ENCODE measurements at regions not wholly inside any gene's neighbourhood (a gene's known extent, or its start where the extent isn't known, plus 50 kb on each side); places are given as distances from the start of the nearest gene placed in this dataset.
"Not testable (repeated sequence)": the region's sequence is repeated elsewhere in the genome, so short reads cannot be mapped to it uniquely, and the experiment has no call there.

GRCh38 chr14:56992332-56992820, 182.1 kb upstream of the OTX2 start:
- no peaks in the 10 kb centered on the region for H3K27me3 ChIP-seq (ENCODE audit: control insufficient read depth, insufficient read depth, low read length)
- H3K4me3 ChIP-seq (ENCODE audit: low read depth, low read length): no peak overlapping the region
- no peak for TF ChIP-seq CTCF (IDR thresholded peaks at IDR 0.05; ENCODE audit: insufficient read depth, low read depth, low read length)
- POLR2A ChIA-PET: no interaction called here
- no peaks in the 10 kb centered on the region for H3K36me3 ChIP-seq (ENCODE audit: control insufficient read depth, insufficient read depth, low read length)
- CTCF ChIA-PET: no interaction called here
- DNase-seq (ENCODE audit: low read depth): no peak

DNA sequence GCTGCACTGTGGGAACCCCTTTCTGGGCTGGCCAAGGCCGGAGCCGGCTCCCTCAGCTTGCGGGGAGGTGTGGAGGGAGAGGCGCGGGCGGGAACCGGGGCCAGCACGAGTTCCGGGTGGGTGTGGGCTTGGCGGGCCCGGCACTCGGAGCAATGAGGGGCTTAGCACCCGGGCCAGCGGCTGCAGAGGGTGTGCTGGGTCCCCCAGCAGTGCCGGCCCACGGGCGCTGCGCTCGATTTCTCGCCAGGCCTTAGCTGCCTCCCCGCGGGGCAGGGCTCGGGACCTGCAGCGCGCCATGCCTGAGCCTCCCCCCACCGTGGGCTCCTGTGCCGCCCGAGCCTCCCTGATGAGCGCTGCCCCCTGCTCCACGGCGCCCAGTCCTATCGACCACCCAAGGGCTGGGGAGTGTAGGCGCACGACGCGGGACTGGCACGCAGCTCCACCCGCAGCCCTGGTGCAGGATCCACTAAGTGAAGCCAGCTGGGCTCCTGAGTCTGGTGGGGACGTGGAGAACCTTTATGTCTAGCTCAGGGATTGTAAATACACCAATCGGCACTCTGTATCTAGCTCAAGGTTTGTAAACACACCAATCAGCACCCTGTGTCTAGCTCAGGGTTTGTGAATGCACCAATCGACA, 180.8 kb upstream of the OTX2 start:
- H3K4me3 ChIP-seq (ENCODE audit: low read depth, low read length); H3K36me3 ChIP-seq (ENCODE audit: control insufficient read depth, insufficient read depth, low read length); DNase-seq (ENCODE audit: low read depth); POLR2A ChIA-PET; CTCF ChIA-PET; H3K27me3 ChIP-seq (ENCODE audit: control insufficient read depth, insufficient read depth, low read length): not testable (repeated sequence)

DNA sequence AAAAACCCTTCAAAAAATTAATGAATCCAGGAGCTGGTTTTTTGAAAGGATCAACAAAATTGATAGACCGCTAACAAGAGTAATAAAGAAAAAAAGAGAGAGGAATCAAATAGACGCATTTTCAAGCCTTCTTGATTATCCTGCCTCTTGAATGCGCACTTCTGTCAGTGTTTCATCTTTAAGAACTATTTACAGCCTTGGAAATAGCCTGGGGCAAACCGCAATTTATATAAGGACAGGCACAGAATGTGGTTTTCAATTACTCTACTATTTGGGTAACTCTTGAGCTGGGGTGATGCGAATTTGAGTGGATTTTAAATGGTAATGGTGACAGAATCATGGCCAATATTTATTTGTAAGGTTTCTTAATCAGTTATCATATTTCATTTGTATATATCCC, 179.1 kb upstream of the OTX2 start:
- DNase-seq (ENCODE audit: low read depth): no peak
- ChIA-PET POLR2A (no interaction called here), CTCF (no interaction called here)
- Histone ChIP-seq H3K27me3 (ENCODE audit: control insufficient read depth, insufficient read depth, low read length) (no peaks in the 10 kb centered on the region), H3K36me3 (ENCODE audit: control insufficient read depth, insufficient read depth, low read length) (no peaks in the 10 kb centered on the region), H3K4me3 (ENCODE audit: low read depth, low read length) (no peak overlapping the region)
- no peak for TF ChIP-seq CTCF (IDR thresholded peaks at IDR 0.05; ENCODE audit: insufficient read depth, low read depth, low read length)

DNA sequence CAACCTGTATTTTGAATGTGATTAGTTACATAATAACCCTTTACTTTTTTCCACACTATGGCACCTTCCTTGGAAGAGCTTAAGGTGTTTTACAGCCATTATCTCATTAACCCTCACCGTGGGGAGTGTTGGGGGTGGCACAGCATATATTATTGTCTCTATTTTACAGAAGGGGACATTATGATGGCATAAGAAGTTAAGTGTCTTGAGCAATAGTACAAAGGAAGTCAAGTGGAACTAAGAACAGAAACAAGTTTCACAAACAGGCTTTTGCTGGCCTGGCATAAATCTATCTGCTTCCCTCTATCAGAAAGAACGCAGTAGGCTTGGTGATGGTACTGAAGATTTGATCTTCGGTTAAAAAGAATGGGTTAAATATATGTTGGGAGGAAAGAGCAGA, 169.7 kb upstream of the OTX2 start:
- ChIA-PET POLR2A (no interaction called here), CTCF (no interaction called here)
- no peaks in the 10 kb centered on the region for H3K36me3 ChIP-seq (ENCODE audit: control insufficient read depth, insufficient read depth, low read length)
- H3K4me3 ChIP-seq (ENCODE audit: low read depth, low read length): no peak overlapping the region
- TF ChIP-seq CTCF (IDR thresholded peaks at IDR 0.05; ENCODE audit: insufficient read depth, low read depth, low read length): no peak
- H3K27me3 ChIP-seq (ENCODE audit: control insufficient read depth, insufficient read depth, low read length): no peaks in the 10 kb centered on the region
- DNase-seq (ENCODE audit: low read depth): no peak

DNA sequence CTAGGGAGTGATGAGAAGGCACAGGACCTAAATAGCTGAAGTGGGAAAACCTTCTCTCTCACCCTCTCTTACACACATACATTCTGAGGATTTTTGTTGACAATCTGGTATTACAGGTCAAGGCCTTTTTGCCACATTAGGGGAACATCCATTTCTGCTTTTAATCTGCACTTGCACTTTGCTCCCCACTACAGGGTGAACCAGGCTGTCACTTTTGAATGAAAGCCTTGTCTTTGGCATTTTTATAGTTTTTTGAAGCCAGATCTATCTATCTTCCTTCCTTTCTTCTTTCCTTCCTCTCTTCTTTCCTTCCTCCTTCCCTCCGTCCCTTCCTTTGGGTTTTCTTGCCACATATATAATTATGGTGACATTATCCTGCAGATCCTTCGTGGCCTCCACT, 165.9 kb upstream of the OTX2 start:
- DNase-seq (ENCODE audit: low read depth): no peak
- H3K36me3 ChIP-seq (ENCODE audit: control insufficient read depth, insufficient read depth, low read length): no peaks in the 10 kb centered on the region
- no peak overlapping the region for H3K4me3 ChIP-seq (ENCODE audit: low read depth, low read length)
- no peak for TF ChIP-seq CTCF (IDR thresholded peaks at IDR 0.05; ENCODE audit: insufficient read depth, low read depth, low read length)
- POLR2A ChIA-PET: no interaction called here
- H3K27me3 ChIP-seq (ENCODE audit: control insufficient read depth, insufficient read depth, low read length): no peaks in the 10 kb centered on the region
- CTCF ChIA-PET: no interaction called here

DNA sequence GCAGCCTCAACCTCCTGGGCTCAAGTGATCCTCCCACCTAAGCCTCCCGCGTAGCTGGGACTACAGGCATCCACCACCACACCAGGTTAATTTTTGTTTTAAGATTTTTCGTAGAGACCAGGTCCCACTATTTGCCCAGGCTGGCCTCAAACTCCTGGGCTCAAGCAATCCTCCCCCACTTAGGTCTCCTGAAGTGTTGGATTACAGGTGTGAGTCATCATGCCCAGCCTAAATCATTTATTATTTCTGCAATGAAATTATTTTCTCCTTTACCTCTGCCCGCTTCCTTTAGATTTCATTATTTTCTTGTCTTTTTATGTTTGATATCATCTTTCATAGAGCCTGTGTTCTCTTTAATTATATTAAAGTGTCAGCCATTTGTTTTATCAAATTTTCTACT, 165.2 kb upstream of the OTX2 start:
- ChIA-PET POLR2A (no interaction called here), CTCF (no interaction called here)
- no peaks in the 10 kb centered on the region for H3K36me3 ChIP-seq (ENCODE audit: control insufficient read depth, insufficient read depth, low read length)
- no peak overlapping the region for H3K4me3 ChIP-seq (ENCODE audit: low read depth, low read length)
- DNase-seq (ENCODE audit: low read depth): no peak
- TF ChIP-seq CTCF (IDR thresholded peaks at IDR 0.05; ENCODE audit: insufficient read depth, low read depth, low read length): no peak
- H3K27me3 ChIP-seq (ENCODE audit: control insufficient read depth, insufficient read depth, low read length): no peaks in the 10 kb centered on the region

Data from BJ (cell line).